ENCODE measurements at regions not wholly inside any gene's neighbourhood (a gene's known extent, or its start where the extent isn't known, plus 50 kb on each side); places are given as distances from the start of the nearest gene placed in this dataset.

DNA sequence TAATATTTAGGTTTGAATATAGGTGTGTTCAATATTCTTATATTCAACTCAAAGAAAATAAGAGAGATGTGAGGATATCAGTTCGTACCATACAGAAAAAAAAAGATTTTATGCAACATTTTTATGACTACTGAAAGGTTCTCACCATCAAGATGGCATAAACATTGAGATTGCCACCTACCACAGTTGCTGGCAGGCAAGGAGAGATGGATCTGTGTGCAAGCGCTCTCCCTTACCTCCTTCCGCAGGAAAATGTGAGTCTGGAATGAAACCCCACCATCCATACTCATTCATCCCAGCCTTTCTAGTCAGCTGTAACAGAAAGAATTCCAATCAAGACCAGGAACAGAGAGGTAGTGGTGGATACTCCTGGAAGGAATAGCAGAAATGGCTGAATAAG, 376.9 kb downstream of the PPP3CA start:
- DNase-seq, result no peak

DNA sequence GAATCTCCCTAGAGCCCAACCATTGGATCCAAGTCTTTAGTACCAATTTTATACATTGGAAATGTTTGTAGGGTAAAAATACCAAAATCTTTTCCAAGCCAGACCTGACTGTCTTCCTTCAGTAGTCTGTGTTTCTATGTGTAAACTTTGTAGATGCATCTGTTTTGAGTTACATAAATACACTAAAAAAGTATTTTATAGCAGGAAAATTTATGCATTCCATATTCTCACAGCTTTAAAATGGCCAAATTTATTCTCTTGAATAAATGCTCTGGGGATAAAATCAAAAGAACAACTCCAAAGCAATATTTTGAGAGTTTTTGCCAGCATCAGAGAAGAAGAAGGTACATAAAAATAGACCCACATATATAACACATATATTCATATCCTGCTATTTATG, 377.4 kb downstream of the PPP3CA start:
- DNase-seq, result no peak

GRCh38 chr4:100968046-100968445, 379.3 kb downstream of the PPP3CA start:
- DNase-seq, result no peak

- no peak for DNase-seq
Observed at GRCh38 chr4:100963627-100964026, 383.7 kb downstream of the PPP3CA start.

DNA sequence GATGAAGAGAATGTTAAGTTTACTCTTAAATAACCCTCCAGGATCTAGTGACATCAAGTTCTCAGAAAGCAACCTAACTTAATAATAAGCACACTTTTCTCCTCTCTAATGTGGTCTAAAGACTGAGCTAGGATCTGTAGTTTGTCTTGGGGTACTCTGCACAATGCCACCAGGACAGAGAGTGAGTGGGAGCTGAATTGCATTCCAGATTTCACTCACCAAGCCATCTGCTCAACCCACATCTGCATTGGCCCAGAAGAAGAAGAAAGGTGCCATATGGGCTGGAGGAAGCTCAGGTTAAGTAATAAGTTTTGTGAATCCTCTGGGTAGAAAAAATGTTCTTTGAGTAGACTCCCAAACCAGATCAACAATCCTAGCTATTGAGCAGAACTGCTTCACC, 384.6 kb downstream of the PPP3CA start:
- no peak for DNase-seq

DNA sequence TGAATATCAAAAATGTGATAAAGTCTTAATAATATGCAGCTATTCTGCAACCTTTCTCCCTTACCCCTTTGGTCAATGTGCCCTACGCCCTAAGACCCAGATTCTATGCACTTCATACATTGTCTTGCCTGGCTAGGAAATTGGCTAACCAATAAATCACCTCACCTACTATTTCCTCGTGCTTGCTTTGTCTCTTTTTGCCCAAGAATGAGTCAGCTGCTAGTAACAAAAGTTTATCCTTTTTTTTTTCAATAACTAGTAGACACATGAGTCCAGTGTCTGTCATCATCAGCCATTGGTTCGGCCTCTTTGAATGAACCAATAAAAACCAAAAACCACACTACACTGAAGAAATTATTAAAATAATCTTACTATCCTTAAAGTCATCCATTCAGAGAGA, 387.1 kb downstream of the PPP3CA start:
- DNase-seq, result no peak

DNA sequence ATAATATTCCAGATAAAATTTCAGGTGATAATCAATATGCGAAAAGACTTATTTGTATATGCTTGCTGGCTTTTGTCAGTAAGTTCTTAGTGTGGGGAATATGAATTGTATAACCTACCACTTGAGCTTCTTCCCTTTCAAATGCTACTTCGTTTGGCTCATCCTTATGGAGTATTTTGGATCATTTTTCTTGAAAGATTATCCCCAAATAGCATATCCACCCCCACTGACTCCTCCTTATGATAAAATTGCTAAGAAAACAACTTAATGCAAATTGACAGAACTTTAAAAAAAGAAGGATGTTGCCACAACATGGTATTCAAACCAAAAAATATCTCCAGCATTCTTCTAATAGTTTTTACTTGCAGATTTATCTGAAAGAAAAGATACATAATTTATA, 393.3 kb downstream of the PPP3CA start:
- no peak for DNase-seq

- no peak for DNase-seq
Observed at GRCh38 chr4:100953616-100954015, 393.7 kb downstream of the PPP3CA start.

- no peak for DNase-seq
Observed at GRCh38 chr4:100952590-100952989, 394.7 kb downstream of the PPP3CA start.

DNA sequence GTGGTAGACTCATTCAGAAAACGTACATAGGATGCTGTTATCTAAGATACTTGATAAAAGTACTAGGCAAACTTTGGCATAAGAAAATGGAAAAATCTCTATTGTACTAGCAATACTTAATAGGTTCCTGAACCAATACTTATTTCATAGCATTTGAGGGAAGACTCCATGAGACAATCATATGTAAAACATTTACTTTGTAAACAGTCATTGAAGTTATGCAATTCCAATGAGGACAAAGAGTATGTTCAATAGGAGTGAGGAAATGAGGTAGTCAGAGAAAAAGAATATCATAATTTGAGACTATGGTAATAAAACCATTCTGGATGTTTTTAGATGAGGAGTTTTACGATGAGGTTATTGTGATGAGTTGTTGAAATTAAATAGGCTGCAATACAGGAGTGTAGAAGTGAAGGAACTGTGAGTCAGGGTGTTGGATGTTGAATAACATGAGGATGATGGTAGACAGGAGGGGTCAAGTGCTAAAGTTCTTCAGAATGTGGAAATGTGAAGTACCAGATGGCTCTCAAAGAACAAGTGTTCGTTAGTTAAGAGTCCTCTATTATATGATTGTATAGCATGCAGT, 397.9 kb downstream of the PPP3CA start:
- no peak for DNase-seq

DNA sequence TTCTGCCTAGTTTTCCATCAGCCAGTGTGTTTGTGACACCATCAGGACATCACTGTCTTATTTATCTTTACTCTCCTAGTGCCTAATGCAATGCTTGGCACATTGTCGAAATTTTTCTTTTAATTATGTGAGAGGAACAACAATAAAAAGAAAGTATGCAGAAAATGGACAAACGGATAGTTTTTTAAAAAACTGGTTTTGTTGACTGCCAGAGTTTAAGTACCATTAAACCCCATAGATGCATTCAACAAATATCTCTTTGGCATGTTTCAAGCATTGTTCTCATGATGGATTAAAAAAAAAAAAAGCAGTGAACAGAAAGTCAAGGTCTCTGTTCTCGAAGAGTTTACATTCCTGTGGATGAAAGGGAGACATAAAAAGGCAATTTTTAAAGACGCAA, 398.4 kb downstream of the PPP3CA start:
- no peak for DNase-seq

DNA sequence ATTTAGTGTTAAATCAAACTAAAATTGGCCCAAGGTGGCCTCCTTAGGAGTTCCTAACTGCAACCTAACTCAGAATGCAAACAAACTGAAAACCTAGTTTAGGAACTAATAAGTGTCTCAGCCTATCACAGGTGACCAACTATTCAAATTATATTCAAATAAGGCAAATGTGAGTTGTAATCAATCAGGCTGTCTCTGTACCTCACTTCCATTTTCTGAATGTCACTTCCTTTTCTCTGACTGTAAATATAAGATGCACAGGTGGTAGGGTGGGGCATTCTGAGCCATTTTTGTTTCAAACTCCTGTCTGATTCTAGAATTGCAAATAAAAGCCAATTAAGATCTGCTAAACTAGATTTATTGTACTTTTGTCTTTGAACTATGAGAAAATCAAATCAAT, 401.5 kb downstream of the PPP3CA start:
- DNase-seq, result no peak

DNA sequence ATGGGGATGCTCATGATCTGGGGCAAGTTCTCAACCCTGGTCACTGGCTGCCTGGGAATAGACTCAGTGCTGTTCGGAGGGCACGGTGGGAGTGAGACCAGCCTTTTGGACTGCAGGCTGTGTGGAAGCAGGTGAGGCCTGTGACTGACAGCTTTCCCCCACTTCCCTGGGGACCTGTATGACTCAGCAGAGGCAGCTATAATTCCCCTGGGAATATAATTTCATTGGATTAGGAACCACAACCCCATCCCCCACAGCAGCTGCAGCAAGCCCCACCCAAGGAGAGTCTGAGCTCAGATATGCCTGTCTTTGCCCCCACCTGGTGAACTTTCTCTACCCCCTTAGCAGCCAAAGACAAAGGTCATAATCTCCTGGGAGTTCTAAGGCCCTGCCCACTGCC, 408.6 kb downstream of the PPP3CA start:
- DNase-seq, result no peak

DNA sequence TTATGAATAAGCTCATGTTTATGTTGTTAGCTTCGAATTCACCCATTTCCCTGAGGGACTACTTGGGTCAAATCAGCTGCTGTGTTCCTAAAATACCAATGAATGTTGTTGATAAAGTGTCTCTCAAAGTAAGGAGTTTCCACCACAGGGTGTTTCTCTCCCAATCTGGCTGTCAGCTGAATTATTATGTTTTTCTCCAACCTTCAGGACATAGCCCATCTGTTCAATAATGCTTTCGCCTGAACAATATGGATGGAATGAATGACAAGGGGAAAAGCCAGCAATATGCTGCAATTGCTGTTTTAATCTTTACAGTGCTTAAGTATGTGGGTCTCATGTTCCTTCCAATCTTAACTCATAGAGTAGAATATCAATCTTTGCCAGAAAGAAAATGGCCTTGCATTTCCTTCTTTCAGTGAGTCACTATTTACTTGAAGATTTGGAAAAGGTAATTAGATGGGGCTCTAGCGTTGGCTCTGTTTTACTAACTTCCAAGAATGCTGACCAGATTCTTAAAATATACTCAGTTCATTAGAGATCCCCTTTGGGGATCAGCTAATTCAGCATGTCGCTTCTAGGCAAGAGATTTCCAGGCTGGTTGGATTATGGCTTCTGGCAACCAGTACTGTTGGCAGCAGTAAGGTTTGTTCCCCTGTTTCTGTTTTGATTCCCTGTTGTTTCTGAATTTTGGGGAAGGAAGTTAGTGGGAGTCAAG, 410.5 kb downstream of the PPP3CA start:
- DNase-seq, result no peak

GRCh38 chr4:100935090-100935489, 412.2 kb downstream of the PPP3CA start:
- DNase-seq, result no peak

DNA sequence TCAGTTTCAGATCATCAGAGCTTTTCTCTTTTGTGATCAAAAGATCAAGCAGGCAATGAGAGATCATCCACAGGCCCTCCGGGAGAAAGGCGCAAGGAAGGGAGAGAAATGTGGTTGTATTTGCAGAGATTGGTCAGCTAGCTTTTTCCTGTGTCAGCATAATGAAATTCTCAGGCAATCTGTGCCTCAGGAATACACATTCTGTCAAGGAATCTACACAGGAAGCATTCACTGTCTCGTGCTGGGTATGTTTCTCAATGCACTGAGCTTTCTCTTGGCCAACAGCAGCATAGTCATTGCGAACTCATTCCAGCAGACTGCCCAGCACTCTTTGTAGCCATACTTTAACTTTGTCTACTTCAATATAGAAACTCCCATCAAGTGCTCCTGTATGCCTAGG, 413.7 kb downstream of the PPP3CA start:
- DNase-seq, result no peak

DNA sequence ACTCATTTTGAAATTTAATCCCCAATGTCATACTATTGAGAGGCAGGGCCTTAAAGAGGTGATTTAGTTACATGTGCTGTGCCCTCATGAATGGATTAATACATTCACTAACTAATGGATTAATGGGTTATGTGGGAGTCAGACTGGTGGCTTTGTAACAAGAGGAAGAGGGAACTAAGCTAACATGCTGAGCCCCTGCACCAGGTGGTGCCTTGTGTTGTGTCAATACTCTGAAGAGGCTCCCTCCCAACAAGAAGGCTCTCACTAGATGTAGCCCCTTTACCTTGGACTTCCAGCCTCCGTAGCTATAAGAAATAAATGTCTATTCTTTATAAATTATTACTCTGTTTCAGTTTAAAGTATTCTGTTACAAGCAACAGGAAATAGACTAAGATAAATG, 411.9 kb upstream of the EMCN start:
- DNase-seq, result no peak

DNA sequence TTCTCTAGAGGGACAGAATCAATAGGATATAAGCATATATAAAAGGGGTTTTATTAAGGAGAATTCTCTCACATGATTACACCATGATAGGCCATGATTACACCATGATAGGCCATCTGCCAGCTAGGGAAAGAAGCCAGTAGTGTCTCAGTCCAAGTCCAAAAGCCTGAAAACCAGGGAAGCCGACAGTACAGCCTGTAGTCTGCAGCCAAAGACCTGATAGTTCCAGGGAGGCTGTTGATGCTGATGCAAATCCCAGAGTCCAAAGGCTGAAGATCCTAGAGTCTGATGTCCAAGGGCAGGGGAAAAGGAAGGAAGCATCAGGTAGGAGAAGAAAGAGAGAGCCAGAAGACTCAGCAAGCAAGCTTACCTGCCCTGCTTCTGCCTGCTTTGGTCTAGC, 411.3 kb upstream of the EMCN start:
- no peak for DNase-seq

DNA sequence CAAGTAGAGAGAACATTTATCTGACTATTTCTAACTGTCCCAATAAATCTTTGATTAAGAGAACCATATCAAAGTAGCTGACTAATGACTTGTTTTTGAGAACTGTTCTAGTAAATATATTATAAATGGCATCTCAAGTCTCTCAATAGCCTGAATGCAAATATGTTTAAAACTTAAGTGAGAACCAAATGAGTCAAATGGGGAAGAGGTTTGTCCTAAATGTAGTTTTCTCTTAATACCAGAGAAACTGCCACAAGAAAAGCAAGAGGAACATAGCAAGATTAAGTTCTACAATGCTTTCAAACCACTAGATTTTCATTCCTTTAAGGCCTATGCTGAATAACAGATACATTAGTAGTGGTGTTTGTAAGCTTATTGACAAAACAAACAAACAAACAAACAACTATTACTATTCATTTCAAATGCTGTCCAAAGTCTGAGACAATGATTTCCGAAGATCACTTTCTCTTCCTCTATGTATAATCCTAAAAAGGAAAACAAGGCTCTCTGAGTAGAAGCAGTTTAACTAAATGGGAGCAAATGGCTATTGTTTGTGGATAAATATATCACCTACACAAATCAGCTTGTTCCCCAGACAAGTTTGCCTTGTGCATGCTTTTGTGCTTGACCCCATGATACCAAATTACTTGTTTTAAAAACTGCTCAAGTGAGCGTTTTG, 408.4 kb upstream of the EMCN start:
- DNase-seq, result no peak

DNA sequence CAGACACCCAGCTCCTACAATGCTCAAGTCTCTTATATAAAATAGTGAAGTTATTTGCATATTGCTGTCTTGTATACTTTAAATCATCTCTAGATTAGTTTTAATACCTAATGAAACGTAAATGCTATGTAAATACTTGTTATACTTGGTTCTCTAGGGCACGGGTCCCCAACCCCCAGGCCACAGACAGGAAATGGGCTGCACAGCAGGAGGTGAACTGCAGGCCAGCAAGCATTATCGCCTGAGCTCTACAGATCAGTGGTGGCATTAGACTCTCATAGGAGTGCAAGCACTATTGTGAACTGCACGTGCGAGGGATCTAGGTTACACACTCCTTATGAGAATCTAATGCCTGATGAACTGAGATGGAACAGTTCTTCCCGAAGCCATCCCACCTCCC, 395.9 kb upstream of the EMCN start:
- DNase-seq, result no peak

GRCh38 chr4:100908540-100908939, 390.7 kb upstream of the EMCN start:
- no peak for DNase-seq

- no peak for DNase-seq
Observed at GRCh38 chr4:100907465-100908454, 389.9 kb upstream of the EMCN start.

- no peak for DNase-seq
Observed at GRCh38 chr4:100906973-100907372, 389.2 kb upstream of the EMCN start.
